DND-41 (cell line): ENCODE measurements at regions not wholly inside any gene's neighbourhood (a gene's known extent, or its start where the extent isn't known, plus 50 kb on each side); places are given as distances from the start of the nearest gene placed in this dataset.

Source experiments
- ATAC-seq: fragments of 200-7000 bp; cut with Tn5 transposase; 3 replicates; pipeline ENCODE4 v1.9.1; 2021; ENCODE audit warnings: low read depth; ENCODE audit not compliant: insufficient read depth
- DNase-seq: peaks from one replicate; pipeline ENCODE4 v3.0.0-alpha.2; 2020
- H2AFZ ChIP-seq: 2 replicates; pipeline ENCODE4 v1.6.0; 2012; ENCODE audit warnings: low read depth, low read length
- H3K27ac ChIP-seq: 2 replicates; pipeline ENCODE4 v1.5.1; 2012; ENCODE audit warnings: low read length, inconsistent platforms
- H3K27me3 ChIP-seq: fragments of 200-600 bp; sonication (generic); 2 replicates; pipeline ENCODE4 v1.6.0; 2012; ENCODE audit warnings: low read length, mild to moderate bottlenecking, inconsistent platforms; ENCODE audit not compliant: insufficient read depth, poor library complexity
- H3K36me3 ChIP-seq: 2 replicates; pipeline ENCODE4 v1.5.1; 2012; ENCODE audit warnings: low read length, inconsistent platforms; ENCODE audit not compliant: insufficient read depth
- H3K4me1 ChIP-seq: 2 replicates; pipeline ENCODE4 v1.5.1; 2012; ENCODE audit warnings: mild to moderate bottlenecking, low read length; ENCODE audit not compliant: insufficient read depth
- H3K4me2 ChIP-seq: 2 replicates; pipeline ENCODE4 v1.6.0; 2012; ENCODE audit warnings: mild to moderate bottlenecking, moderate library complexity, low read length, inconsistent platforms; ENCODE audit not compliant: insufficient read depth
- H3K4me3 ChIP-seq, 2 experiments: fragments of 200-600 bp in 1 of 2; shearing (Covaris generic) in 1 of 2; 2 replicates each; pipeline ENCODE4 v1.5.1; 2012 to 2016; ENCODE audit warnings: inconsistent platforms in 2 of 2, low read length in 2 of 2, mild to moderate bottlenecking in 2 of 2, low read depth in 1 of 2, moderate library complexity in 1 of 2
- H3K79me2 ChIP-seq: 2 replicates; pipeline ENCODE4 v1.6.0; 2012; ENCODE audit warnings: low read length, inconsistent platforms; ENCODE audit not compliant: insufficient read depth
- H3K9ac ChIP-seq: 2 replicates; pipeline ENCODE4 v1.6.0; 2012; ENCODE audit warnings: low read depth, mild to moderate bottlenecking, inconsistent platforms, low read length, moderate library complexity
- H3K9me3 ChIP-seq: 2 replicates; pipeline ENCODE4 v1.5.1; 2012; ENCODE audit warnings: low read length, moderate library complexity, mild to moderate bottlenecking, inconsistent platforms; ENCODE audit not compliant: insufficient read depth, severe bottlenecking
- H4K20me1 ChIP-seq: 2 replicates; pipeline ENCODE4 v1.6.0; 2012; ENCODE audit warnings: low read length; ENCODE audit not compliant: insufficient read depth
- CTCF ChIP-seq: IDR thresholded peaks from 2 replicates; pipeline ENCODE4 v1.5.1; 2012; ENCODE audit warnings: borderline replicate concordance, low read length, moderate library complexity, mild to moderate bottlenecking; ENCODE audit not compliant: poor library complexity, severe bottlenecking; ENCODE audit errors: extremely low read depth
- EZH2 ChIP-seq: IDR thresholded peaks from 3 replicates; pipeline ENCODE4 v1.6.1; 2012; ENCODE audit warnings: borderline replicate concordance, low read depth, mild to moderate bottlenecking, moderate library complexity, low read length, inconsistent platforms; ENCODE audit not compliant: severe bottlenecking

DNA sequence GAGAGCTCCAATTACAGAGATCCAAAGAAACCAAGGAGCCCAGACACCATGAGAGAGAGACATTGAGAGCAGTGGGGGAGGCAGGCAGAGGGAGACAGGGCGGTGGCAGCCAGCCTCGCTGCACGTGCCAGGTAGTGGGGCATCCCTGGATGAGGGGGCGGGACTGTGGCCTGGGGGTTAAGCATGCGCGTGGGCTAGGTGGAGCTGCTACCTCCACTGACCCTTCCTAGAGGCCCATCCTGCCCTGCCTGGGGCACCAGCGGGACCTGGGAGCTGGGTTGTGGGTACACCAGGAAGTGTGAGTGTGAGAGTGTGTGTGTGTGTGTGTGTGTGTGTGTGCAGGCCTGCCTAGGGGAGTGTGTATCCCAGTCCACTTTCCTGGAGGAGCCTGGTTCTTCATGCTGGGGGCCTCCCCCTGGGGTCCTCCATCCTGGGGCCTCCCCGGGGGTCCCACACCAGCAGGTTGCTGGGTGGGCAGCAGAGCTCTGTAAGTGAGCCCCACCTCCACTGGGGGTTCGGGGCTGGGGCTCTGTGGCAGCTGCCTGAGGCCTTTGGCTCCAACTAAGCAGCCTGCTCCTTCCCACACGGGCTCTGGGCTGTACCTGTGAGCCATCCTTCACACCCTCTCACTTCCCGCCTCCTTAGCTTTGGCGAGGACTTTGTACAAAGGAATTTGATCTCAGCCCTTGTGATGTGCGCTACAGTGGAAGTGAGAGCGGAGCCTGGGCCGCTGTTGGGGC lies 127.4 kb downstream of the IRF8 start:
- no peaks in the 10 kb centered on the region for H4K20me1 ChIP-seq
- no peaks in the 10 kb centered on the region for H3K36me3 ChIP-seq
- H3K4me1 ChIP-seq, result no peaks in the 10 kb centered on the region
- H3K27me3 ChIP-seq, result no peaks in the 10 kb centered on the region
- no peak overlapping the region for H3K4me3 ChIP-seq
- peaks cover 12% of the 10 kb centered on the region for H3K9me3 ChIP-seq
- DNase-seq (no peak), ATAC-seq (no peak)
- no peak overlapping the region for H3K4me2 ChIP-seq
- TF ChIP-seq EZH2, result no peak
- no peak for TF ChIP-seq CTCF
- no peak overlapping the region for H3K9ac ChIP-seq
- no peak overlapping the region for H2AFZ ChIP-seq
- no peaks in the 10 kb centered on the region for H3K79me2 ChIP-seq
- H3K27ac ChIP-seq, result no peak overlapping the region

- H3K4me1 ChIP-seq, result no peaks in the 10 kb centered on the region
- H3K27ac ChIP-seq, result no peak overlapping the region
- H3K4me2 ChIP-seq, result no peak overlapping the region
- peaks cover 12% of the 10 kb centered on the region for H3K9me3 ChIP-seq
- no peaks in the 10 kb centered on the region for H3K36me3 ChIP-seq
- DNase-seq (no peak), ATAC-seq (no peak)
- TF ChIP-seq EZH2, result no peak
- no peak for TF ChIP-seq CTCF
- no peak overlapping the region for H2AFZ ChIP-seq
- no peaks in the 10 kb centered on the region for H3K79me2 ChIP-seq
- H4K20me1 ChIP-seq, result no peaks in the 10 kb centered on the region
- H3K4me3 ChIP-seq, result no peak overlapping the region
- H3K9ac ChIP-seq, result no peak overlapping the region
- no peaks in the 10 kb centered on the region for H3K27me3 ChIP-seq
These were observed 128.0 kb downstream of the IRF8 start for GRCh38 chr16:86026916-86027315.

GRCh38 chr16:86027373-86028126 lies 128.6 kb downstream of the IRF8 start:
- H3K27ac ChIP-seq, result no peak overlapping the region
- no peaks in the 10 kb centered on the region for H4K20me1 ChIP-seq
- no peak overlapping the region for H3K4me2 ChIP-seq
- DNase-seq (no peak), ATAC-seq (no peak)
- no peak overlapping the region for H3K4me3 ChIP-seq
- no peaks in the 10 kb centered on the region for H3K27me3 ChIP-seq
- TF ChIP-seq CTCF (no peak), EZH2 (no peak)
- peaks cover 12% of the 10 kb centered on the region for H3K9me3 ChIP-seq
- no peak overlapping the region for H3K9ac ChIP-seq
- no peaks in the 10 kb centered on the region for H3K4me1 ChIP-seq
- H2AFZ ChIP-seq, result no peak overlapping the region
- H3K79me2 ChIP-seq, result no peaks in the 10 kb centered on the region
- H3K36me3 ChIP-seq, result no peaks in the 10 kb centered on the region
